NCI-H345 treated with DMSO at 0.1 percent for 48 hours (cell line): ENCODE measurements at regions not wholly inside any gene's neighbourhood (a gene's known extent, or its start where the extent isn't known, plus 50 kb on each side); places are given as distances from the start of the nearest gene placed in this dataset.

ENCODE experiments used
- DNase-seq: peaks from one replicate; lab custom pipeline; 2025; ENCODE audit not compliant: unreplicated experiment; lab: John Stamatoyannopoulos, UW

DNA sequence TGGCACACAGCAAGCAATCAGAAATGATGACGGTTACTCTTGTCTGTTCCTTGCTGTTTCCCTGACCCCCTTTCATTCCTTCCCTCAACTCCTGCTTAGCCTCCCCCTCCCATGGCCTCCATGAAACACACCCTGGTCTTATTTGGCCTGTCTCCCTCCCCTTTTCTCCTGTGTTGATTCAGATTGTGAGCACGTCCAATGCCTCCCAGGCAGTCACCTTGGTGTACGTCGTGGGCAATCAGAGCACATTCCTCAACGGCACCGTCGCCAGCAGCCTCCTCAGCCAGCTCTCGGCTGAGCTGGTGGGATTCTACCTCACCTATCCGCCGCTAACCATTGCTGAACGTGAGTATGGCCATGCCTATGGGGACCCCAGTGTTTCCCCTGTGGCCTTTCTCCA is 141.1 kb downstream of the C11orf91 start:
- DNase-seq: no peak

- no peak for DNase-seq
These were observed 142.5 kb downstream of the C11orf91 start for GRCh38 chr11:33558097-33558496.

DNA sequence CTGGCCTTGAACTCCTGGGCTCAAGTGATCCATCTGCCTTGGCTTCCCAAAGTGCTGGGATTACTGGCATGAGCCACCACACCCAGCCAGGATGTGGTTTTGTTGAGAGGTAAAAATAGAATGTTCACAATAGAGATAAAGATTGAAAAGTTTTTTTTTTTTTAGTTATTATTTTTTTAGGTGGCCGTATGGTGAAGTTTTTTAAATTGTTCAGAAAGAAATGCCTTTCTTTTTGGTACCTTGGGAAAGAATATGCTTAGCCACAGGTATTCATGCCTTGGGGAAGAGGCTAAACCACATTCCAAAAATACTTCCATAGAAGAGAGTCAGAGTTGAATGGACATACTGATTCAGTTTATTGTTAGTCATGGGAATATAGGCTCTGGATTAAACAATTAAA is 143.4 kb downstream of the C11orf91 start:
- DNase-seq: no peak

- no peak for DNase-seq
These were observed 146.4 kb downstream of the C11orf91 start for GRCh38 chr11:33554219-33554618.

DNA sequence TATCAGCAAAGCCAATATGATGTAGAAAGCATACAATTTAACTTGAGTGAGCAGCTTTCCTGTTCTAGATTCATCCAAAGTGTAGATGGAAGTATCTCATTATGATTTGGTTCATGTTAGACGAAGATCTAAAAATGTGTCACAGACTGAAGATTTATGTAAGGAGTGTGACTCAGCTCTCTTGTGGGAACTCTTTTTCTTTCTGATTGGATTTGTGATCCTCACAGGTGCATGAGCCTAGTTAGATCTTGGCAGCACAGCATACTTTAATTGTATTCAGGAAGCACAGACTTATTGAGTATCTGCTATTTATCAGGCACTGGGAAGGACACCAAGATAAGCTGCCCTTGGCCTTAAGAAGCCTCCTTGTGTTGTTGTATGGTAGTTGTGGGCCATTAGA is 147.1 kb downstream of the C11orf91 start:
- no peak for DNase-seq

DNA sequence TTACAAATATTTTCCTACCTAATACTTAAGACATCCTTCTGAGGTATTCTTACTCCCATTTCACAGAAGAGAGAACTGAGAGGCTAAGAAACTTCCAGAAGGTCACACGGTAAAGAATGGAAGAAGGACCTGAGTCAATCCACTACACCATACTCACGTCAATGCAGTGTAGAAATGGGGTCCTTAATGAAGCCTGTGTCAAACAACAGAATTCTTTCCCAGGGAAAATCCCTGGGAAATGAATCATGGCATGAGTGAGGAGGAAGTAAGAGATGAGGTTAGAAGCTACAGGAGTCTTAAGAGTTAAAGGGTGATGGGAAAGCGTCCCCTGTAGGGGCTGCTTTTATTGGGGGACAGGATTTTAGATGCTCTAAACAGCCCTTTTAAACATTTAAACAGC is 147.9 kb downstream of the C11orf91 start:
- DNase-seq: no peak

DNA sequence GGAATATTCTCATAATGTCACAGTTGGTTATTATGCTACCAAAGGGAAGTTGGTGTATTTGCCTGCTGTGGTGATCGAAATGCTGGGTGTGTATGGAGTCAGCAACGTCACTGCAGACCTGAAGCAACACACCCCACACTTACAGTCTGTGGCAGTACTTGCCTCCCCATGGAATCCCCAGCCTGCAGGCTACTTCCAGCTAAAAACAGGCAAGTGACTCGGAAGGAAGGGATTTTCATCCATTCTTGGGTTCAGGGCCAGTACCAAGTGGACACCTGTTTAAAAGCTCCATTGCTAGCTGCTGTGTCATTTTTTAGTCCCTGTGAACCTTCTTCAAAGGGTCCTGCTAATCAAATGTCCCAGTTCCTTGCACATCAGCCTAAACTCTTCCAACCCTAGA is 149.6 kb downstream of the C11orf91 start:
- DNase-seq: no peak

GRCh38 chr11:33549483-33549882 is 151.1 kb downstream of the C11orf91 start:
- DNase-seq: no peak

DNA sequence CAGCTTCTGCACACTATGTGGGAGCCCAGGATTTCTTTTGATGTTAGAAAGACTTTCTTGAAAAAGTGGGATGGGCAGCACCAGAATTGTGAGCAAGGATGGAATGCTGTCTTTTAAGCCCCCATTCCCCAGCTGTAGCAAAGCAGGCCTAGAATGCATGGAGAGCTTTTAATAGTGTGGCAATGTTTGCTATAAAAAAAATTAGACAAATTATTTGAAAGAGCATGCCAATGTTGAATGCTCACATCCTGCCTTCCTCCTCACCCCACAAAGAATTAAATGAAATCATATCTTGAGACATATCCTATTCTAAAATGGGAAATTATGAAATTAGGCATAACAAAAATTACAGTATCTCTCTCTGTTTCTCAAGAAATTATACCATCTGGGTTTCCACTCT is 154.7 kb downstream of the C11orf91 start:
- DNase-seq: no peak

GRCh38 chr11:33544593-33545373 is 155.8 kb downstream of the C11orf91 start:
- DNase-seq: no peak

DNA sequence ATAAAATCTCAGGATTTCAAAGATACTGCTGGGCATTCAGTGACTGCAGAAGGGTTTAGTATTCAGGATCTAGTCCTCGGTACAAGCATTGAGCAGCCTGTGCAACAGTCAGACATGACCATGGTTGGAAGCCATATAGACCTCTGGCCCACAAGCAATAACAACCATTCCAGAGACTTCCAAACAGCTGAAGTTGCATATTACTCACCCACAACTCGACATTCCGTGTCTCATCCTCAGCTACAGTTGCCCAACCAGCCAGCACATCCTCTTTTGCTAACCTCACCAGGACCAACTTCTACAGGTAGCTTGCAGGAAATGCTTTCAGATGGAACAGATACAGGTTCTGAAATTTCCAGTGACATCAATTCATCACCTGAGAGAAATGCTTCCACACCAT is 156.8 kb downstream of the C11orf91 start:
- DNase-seq: no peak

GRCh38 chr11:33542921-33543320 is 157.7 kb downstream of the C11orf91 start:
- peak; percentile 2 for DNase-seq

DNA sequence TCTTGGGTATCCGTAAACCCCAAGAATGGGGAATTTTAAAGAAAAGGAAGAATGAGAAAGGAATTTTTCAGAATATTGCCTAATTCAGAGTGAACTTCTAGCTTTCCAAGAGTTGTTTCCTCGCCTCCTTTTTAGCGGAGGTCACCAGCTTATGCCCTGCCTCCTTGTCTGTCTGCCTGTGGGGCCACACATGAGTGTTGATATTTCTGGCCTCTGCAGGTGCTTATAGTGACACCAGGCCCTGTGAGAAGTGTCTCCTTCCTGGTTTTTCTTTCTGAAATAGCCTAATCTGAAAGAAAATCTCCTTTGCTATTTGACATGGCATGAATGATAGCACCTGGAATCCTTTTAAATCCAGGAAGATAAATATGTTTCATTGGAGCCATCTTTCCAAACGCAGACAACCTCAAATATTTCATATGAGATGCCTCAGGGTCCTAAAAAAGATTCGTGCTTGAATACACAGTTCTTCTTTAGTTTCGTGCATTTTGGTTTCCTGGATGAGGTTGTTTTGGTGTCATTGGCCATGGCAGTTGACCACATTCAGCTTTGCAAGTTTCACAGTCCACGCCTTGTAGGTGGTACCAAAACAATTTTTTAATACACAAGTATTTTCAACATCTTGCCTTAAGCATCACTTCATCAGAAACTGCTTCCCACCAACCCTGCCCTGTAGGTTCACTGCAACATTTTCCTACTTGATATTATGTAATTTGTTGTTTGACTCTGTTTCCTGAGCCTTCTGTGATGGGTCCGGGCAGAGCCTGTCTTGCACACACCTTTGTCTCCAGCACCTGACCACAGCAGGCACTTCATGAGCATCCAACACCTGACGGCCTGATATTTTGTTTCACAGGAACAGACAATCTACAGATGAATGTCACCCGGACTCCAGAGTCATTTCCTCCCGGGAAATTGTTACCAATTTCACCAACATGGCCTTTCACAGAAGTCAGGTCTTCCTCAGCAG is 159.4 kb downstream of the C11orf91 start:
- DNase-seq: no peak

GRCh38 chr11:33540427-33540826 is 160.2 kb downstream of the C11orf91 start:
- DNase-seq: no peak

DNA sequence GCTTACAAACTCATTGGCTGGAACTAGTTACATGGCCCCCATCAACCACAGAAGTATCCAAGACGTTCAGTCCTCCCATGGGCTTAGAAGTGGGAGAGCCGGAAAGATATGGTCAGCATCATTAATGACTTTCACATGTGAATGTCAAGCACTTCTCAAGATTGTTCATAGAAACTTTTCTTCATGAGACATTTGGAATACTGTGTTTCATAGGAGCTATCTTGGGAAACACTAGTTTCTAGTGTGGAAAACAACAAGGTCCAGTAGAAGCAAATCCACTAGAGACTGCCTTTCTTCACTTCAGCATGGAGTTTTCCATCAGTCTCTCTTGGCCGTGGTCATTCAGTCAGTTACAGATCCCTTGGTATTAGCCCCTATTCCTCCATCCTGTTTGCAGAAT is 160.9 kb downstream of the C11orf91 start:
- no peak for DNase-seq

DNA sequence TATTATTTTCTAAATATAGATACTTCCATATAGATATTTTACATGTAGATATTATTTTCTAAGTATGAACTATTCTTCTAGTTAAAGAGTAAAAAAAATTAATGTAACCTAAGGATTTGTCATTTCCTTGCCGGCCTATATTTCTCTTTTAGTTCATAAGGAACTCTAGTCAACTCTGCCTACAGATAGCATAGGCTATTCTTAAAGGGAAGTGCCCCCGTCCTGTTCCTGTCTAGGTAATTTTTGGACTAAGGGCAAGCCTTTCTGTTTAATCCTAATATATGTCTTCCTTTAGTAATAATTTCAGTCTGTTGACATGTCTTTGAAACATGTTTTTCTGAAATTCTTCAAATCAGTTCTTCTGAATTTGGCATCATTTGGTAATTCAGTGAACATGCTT is 161.9 kb downstream of the C11orf91 start:
- no peak for DNase-seq

DNA sequence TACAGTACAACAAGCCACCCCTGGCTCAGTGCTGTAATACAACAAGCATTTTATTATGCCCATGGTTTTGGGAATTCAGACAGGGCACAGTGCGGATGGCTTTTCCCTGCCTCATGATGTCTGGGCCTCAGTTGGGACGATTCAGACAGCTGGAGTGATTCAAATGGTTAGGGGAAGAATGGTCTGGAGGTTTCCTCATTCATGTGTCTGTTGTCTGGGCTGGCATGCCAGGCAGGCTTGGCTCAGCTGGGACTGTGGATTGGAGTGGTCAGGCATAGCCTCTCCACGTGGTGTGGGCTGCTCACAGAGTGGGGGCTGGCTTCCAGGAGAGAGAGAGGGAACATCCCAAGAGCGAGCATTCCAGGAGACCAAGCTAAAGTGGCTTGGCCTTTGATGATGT is 164.4 kb downstream of the C11orf91 start:
- no peak for DNase-seq

DNA sequence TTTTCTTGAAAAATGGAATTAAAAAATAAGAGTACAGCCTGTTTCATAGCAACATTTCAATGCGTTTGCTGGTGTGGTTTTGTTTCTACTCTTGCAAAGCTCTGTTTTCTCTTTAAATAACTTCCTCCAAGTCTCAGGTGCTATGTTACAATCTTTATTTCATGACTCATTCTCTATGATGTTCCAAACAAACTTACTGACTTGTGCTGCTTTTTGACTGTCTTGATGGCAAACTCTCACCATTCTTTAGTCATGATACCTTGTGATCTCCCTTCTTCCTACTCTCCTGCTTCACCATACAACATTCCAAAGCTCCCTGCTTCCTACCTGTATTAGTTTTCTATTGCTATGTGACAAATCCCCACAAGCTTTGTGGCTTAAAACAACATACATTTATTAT is 166.1 kb downstream of the C11orf91 start:
- DNase-seq: no peak

DNA sequence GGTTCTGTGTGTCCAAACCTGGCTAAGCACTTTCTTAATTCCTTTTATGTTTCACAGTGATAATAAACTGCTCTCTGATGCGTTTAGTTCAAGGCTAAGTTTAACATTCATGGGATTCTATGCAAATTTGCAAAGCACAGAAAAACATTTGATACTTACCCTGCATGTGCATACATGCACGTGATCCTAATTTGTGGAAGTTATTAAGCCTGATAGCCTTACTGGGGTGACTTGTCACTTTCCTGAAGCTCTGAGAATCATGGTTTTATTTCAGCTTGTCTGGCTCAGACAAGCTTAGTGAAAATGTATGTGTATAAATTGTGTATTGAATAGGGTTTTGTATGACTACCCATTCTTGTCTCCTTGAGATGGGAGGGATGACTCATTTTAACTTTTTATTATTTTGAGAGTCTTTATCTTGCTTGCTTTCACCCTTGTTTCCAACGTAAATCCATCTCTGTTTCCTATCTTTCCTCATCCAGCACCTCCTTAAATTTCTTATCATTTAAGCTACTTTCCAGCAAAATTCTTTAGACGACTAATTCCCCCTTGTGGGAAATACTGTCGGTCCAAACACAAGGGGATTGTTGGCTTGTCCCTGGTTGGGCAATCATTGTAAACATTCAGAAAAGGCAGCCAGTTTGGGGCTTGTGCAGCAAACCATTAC is 167.1 kb downstream of the C11orf91 start:
- DNase-seq: no peak

DNA sequence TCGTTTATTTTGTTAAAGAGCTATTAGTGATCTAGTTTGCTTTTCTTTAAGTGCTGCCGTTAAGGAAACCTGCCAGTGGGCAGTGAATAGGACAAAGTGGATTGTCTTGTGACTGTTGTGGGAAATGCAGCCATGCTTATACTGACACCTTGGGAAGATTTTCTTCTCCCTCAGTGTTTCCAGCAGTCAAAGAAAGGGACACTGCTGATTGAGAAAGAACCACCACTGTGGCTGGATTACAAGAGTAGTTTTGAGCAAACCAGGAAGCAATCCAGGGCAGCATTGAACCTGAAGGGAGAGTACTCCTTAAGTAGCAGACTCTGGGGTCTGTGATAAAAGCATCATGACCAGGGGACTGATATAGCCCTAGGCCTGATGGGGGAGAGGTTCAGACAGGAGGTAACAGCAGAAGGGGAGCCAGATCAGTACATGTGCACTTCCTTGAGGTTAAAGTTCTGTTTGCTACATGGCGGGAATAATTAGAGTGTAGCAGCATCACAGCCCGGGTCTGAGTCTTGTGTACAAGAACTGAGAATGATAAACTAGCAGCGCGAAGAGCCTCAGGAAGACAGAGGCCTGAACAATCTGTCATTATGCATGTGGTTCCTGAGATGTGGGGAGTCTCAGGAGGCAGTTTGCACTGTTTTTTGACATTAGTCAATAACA is 167.8 kb downstream of the C11orf91 start:
- DNase-seq: no peak

DNA sequence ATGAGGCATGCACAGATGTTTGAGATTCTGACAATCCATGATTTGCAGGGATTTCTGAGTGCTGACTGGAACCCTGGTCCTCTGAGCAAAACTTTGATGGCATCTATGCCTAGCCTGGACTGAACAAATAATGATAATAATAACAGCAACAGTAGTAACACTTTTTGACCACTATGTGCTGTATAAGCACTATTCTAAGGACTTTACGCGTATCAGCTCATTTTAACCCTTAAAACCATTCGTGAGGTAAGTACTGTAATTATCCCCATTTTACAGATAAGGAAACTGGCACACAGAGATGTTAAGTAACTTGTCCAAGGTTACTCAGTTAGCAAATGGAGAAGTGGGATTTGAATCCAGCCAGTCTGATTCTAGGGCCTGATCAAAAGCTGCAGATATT is 168.4 kb downstream of the C11orf91 start:
- DNase-seq: no peak
